Endothelial cell of umbilical vein (primary cell): ENCODE measurements at regions not wholly inside any gene's neighbourhood (a gene's known extent, or its start where the extent isn't known, plus 50 kb on each side); places are given as distances from the start of the nearest gene placed in this dataset.

Experiments
- CTCF ChIP-seq, 2 donors: IDR thresholded peaks; 1 replicate in 1 of 2; 2 replicates in 1 of 2; pipeline ENCODE4 v1.5.1; 2011; ENCODE audit warnings: low read length in 2 of 2, mild to moderate bottlenecking in 2 of 2, moderate library complexity in 2 of 2, control low read depth in 1 of 2, inconsistent platforms in 1 of 2, low read depth in 1 of 2; ENCODE audit not compliant: insufficient read depth in 1 of 2; ENCODE audit errors: extremely low read depth in 1 of 2
- EZH2 ChIP-seq: IDR thresholded peaks from 2 replicates; pipeline ENCODE4 v1.6.1; 2012; ENCODE audit warnings: borderline replicate concordance, low read depth, mild to moderate bottlenecking, moderate library complexity, low read length, inconsistent platforms; ENCODE audit not compliant: severe bottlenecking
- FOS ChIP-seq: IDR thresholded peaks from 2 replicates; pipeline ENCODE4 v1.6.1; 2011; ENCODE audit warnings: mild to moderate bottlenecking, low read length, moderate library complexity, borderline replicate concordance; ENCODE audit not compliant: insufficient read depth
- POLR2A ChIP-seq: IDR thresholded peaks from 2 replicates; pipeline ENCODE4 v1.6.1; 2012; ENCODE audit warnings: low read depth, mild to moderate bottlenecking, control low read depth, low read length

- TF ChIP-seq CTCF (IDR thresholded peaks at IDR 0.05; ENCODE audit: extremely low read depth in 1 of 2, insufficient read depth in 1 of 2, low read depth in 1 of 2, low read length in 2 of 2) = no peak
- no peak for TF ChIP-seq EZH2
- TF ChIP-seq POLR2A = no peak
- TF ChIP-seq FOS = no peak
Measured at GRCh38 chr4:189396435-189396834, 544.2 kb upstream of the FRG1 start.
